HG02938 (cell line): ENCODE measurements at regions not wholly inside any gene's neighbourhood (a gene's known extent, or its start where the extent isn't known, plus 50 kb on each side); places are given as distances from the start of the nearest gene placed in this dataset.
"Not testable (repeated sequence)": the region's sequence is repeated elsewhere in the genome, so short reads cannot be mapped to it uniquely, and the experiment has no call there.

ENCODE experiments used
- ATAC-seq: cut with Tn5 transposase; IDR thresholded peaks from one replicate; pipeline ENCODE4 v1.9.1; 2021; ENCODE audit warnings: mild to moderate bottlenecking, moderate library complexity; ENCODE audit not compliant: unreplicated experiment

DNA sequence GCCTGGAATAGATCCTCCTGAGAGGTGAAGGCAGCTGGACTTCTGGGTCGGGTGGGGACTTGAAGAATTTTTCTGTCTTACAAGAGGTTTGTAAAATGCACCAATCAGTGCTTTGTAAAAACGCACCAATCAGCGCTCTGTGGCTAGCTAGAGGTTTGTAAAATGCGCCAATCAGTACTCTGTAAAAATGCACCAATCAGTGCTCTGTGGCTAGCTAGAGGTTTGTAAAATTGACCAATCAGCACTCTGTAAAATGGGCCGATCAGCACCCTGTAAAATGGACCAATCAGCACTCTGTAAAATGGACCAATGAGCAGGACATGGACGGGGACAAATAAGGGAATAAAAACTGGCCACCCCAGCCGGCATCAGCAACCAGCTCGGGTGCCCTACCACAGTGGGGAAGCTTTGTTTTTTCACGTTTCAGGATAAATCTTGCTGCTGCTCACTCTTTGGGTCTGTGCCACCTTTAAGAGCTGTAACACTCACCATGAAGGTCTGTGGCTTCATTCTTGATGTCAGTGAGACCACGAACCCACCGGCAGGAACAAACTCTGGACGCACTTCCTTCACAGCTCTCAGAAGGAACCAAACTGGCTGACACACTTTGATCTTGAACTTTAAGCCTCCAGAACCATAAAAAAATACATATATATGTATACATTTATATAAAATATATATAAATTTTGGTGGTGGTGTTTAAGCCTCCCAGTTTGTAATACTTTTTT, 197.8 kb upstream of the SLCO3A1 start:
- ATAC-seq = not testable (repeated sequence)

- no peak for ATAC-seq
Observed at GRCh38 chr15:91660174-91660649, 193.3 kb upstream of the SLCO3A1 start.

GRCh38 chr15:91664224-91664836, 189.2 kb upstream of the SLCO3A1 start:
- ATAC-seq = no peak

DNA sequence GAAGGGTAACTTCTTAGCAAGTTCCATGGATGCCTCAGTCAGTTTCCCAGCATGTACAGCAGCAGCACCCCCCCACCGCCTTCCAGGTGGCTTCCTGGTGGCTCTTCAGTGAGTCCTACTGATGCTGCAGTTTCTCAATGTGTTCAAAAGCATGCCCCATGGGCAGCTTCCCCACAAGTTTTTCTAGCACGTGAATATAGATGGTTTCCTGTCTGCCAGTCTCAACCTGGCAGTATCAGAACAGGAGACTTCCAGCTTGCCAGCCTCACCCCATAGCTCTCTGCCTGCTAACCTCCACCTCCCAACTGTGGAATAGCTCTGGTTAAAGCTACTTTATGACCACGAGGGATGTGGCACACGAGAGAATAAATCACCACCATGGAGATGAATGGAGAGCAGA, 188.3 kb upstream of the SLCO3A1 start:
- ATAC-seq = no peak

GRCh38 chr15:91668370-91668769, 185.1 kb upstream of the SLCO3A1 start:
- ATAC-seq = no peak

- ATAC-seq = no peak
Observed at GRCh38 chr15:91670108-91670507, 183.4 kb upstream of the SLCO3A1 start.

DNA sequence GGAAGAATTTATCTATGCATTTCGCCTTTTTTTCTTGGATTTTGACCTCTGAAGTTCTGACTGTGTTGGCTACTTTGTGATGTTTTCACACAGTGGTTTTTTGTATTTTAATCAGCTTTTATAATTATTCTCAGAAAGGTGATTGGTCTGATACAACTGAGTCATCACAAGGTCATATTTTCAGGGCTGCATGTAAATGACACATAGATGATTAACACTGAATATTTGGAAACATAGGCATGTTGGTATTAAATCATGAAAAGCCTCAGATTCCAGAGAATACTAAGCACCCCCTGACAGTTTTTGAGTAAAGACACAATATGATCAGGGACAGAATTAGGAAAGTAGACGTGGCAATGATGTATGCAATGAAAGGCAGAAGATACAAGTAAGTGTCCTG, 175.5 kb upstream of the SLCO3A1 start:
- no peak for ATAC-seq

DNA sequence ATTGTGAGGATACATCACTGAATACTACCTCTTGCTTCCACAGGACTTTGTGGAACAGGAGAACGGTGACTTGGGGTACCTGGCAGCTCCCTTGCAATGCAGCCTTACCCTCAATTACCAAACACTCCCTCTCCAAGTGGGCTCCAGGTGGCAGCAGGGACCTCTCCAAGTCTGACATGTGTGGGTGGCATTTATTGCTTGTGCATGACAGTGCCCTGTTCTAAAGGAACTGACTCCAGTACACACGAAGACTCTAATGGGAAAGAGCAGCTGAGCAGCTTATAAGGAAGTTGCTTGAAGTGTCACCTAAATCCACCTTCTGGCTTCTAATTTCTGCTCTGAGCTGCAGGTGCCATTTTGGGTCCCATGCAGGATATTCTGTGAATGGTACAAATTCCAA, 174.1 kb upstream of the SLCO3A1 start:
- no peak for ATAC-seq

DNA sequence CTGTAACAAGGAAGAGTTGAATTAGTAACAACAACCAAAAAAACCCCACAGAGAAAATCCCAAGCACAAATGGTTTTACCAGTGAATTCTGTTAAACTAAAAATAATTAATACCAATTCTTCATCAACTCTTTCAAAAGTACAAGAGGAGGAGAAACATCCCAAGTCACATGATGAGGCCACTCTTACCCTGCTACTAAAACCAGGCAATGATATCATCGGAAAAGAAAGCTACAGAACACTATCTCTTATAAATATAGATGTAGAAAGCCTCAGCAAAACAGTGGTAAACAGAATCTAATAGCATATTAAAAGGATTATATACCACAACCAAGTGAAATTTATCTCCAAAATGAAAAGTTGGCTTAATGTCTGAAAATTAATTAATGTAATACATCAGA, 168.1 kb upstream of the SLCO3A1 start:
- no peak for ATAC-seq

DNA sequence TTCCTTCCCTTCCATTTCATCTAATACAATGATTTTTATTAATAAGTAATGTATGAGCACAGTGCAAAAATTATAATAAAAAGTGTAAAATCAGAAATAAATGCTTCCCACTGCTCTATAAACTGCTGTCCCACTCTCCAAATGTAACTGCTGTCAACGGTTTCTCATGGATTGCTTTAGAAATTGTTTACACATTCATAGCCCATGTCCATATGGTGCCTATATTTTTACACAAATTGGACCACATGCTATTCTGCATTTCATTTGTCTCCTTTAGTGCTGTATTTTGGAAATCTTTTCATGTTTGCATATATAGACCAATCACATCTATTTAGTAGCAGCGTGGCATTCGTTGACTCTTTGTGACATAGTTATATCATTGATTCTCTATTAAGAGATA, 164.7 kb upstream of the SLCO3A1 start:
- ATAC-seq = no peak

DNA sequence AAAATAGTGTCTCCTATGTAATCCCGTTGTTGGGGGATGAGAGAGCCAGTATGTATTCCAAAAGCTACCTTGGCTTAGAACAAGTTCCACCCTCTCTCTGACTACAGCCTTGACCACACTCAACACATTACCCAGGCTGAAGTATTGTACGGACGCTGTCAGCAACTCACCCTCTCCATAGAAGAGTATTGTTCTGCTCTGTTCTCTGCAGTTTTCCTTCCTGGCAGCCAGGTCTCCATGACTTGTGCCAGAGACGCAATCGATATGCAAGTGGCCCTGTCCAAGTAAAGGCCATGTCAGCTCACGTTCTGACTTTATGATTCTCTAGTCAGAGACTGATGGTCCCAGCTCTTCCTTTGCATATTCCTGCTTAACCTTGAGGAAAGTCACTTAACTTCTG, 164.1 kb upstream of the SLCO3A1 start:
- no peak for ATAC-seq

- no peak for ATAC-seq
Observed at GRCh38 chr15:91692596-91692995, 160.9 kb upstream of the SLCO3A1 start.

DNA sequence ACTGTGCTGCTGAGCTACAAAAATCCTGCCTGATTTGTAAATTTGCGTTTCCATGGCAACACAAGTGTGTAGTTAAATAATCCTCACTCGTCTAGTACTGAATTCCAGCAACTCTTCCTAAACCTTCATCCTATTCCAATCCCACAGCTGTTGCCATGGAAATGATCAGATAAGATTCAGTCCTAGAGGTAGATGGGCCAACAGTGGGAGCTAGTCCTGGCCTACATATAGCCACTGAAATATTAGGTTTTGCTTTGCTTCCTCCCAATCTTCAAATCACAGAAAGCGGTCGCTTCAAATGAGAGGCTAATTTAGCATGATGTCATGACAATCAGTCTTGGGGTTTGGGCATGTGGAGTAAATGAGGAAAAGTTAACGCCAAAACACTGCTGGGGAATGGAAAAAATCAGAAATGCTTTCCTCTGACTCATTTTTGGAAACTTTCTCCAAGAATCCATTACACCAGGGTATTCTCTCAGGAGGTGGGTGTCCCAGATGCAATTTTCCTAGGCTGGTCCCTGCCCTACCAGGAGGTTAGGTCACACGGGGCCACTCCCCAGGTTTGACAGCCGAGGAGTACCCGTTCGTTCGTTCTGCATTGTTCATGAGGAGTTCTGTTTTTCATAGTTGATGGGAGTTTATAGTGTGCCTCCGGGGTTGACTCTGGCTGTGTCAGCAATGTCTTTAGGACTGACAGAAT, 159.2 kb upstream of the SLCO3A1 start:
- no peak for ATAC-seq

DNA sequence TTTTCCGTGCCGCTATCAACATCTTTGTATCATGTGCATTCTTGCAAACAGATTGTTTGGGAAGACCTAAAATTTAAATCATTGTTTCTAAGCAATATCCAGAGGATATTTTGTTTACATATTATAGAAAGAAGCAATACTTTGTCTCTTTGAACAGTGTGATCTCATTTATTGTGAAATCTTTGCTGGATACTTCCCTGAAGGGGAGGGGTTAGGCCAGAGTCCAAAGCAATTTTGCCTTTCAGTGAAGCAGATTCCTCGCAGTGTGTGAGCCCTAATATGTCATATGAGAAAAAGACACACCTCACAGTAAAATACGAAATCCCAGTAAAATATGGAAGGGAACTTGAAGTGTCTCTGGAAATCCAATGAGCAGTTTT, 158.7 kb upstream of the SLCO3A1 start:
- no peak for ATAC-seq

DNA sequence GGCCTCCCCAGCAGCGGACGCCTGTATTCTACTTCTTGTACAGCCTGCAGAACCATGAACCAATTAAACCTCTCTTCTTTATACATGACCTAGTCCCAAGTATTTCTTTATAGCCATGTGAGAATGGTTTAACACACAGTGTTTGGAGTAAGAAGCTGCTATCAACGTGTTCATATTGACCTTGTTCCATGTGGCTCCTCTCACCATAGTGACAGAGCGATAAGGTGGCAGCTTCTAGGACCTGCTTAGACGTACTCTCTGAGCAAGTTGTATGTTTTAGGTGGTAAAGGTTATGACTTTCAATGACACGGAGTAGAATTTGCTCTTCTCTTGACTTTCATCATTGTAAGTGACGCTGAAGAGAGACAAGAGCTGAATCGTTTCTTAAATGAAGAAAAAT, 157.7 kb upstream of the SLCO3A1 start:
- no peak for ATAC-seq

DNA sequence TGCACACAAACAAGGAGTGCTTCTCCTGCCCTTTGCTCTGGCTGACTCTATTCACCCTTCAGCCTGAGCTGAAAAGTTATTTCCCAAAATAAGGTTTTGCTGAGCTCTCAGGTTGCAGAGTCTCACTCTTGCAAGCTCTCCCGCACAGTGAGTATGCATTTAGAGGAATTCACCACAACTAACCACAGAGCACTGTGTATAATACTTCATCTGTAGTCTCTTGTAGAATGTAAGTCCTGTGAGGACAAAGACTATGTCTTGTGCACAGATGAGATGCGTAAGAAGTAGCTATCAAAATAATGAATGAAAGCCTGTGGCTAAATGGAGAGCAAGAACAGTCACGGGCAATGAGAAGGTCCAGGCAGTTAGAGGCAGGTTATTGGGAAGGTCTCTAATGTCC, 156.5 kb upstream of the SLCO3A1 start:
- no peak for ATAC-seq

GRCh38 chr15:91698241-91698640, 155.3 kb upstream of the SLCO3A1 start:
- no peak for ATAC-seq

GRCh38 chr15:91699741-91700140, 153.8 kb upstream of the SLCO3A1 start:
- no peak for ATAC-seq

DNA sequence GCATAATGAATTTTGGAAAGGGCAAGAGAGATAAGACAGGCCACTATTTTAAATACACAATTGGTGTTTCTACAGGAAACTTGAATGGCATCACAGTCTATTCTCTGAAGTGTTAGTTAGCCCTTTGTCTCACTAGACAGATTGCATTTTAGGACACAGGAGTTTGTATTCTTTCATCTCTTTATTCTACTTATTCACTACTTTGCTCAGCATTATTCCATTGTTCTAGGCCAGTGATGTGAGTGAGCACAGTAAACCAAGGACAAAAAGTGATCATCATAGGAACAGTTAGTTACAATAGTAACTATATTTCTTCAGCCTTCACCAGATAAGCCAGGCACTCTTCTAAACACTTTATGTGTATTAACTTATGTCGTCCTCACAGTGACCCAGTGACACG, 150.2 kb upstream of the SLCO3A1 start:
- no peak for ATAC-seq

DNA sequence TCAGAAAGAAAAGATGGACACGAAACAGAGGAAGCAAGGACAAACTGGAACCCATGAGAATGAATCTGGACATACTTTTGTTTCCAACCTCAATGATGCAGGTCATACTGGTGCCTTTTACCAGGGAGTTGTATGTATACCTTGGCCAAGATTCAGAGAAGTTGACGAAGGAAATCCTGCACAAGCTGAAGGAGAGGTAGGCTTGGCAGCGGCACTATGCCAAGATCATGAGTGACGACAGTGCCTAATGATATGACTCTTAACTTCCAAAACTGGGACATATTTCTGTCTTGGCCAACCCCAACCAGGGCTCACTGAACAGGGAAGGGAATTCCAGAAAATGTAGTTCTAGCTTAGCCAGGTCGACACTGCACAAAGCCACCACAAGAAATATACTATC, 149.2 kb upstream of the SLCO3A1 start:
- no peak for ATAC-seq

GRCh38 chr15:91706322-91707032, 147.0 kb upstream of the SLCO3A1 start:
- peak; percentile 79 for ATAC-seq
